Loucy (cell line): ENCODE measurements at regions not wholly inside any gene's neighbourhood (a gene's known extent, or its start where the extent isn't known, plus 50 kb on each side); places are given as distances from the start of the nearest gene placed in this dataset.
A peak's percentile ranks its signal among the peaks of the same experiment; 100 is the strongest.
"Not testable (repeated sequence)": the region's sequence is repeated elsewhere in the genome, so short reads cannot be mapped to it uniquely, and the experiment has no call there.

ENCODE experiments used
- H2AFZ ChIP-seq: fragments of 200-600 bp; sonication (generic); 2 replicates; pipeline ENCODE4 v1.6.0; 2016; ENCODE audit warnings: antibody characterized with exemption, mild to moderate bottlenecking, low read length, moderate library complexity
- H3F3A ChIP-seq: fragments of 200-600 bp; 2 replicates; pipeline ENCODE4 v1.6.0; 2016; ENCODE audit warnings: antibody characterized with exemption, low read depth, mild to moderate bottlenecking
- H3K27me3 ChIP-seq: fragments of 200-600 bp; sonication (generic); 2 replicates; pipeline ENCODE4 v1.6.1; 2014; ENCODE audit warnings: low read length, mild to moderate bottlenecking; ENCODE audit not compliant: insufficient read depth, poor library complexity, severe bottlenecking
- H3K36me3 ChIP-seq: fragments of 200-600 bp; sonication (generic); 2 replicates; pipeline ENCODE4 v1.6.1; 2016; ENCODE audit warnings: low read length; ENCODE audit not compliant: insufficient read depth
- H3K4me1 ChIP-seq: fragments of 200-600 bp; sonication (generic); 2 replicates; pipeline ENCODE4 v1.5.1; 2014; ENCODE audit warnings: low read length, mild to moderate bottlenecking; ENCODE audit not compliant: insufficient read depth, poor library complexity, severe bottlenecking
- H3K4me2 ChIP-seq: fragments of 200-600 bp; sonication (generic); 2 replicates; pipeline ENCODE4 v1.6.0; 2014; ENCODE audit warnings: antibody characterized with exemption, low read length, low read depth, mild to moderate bottlenecking; ENCODE audit not compliant: poor library complexity, severe bottlenecking
- H3K4me3 ChIP-seq: fragments of 200-600 bp; sonication (generic); 2 replicates; pipeline ENCODE4 v1.5.1; 2014; ENCODE audit warnings: low read length, mild to moderate bottlenecking, mixed read lengths; ENCODE audit not compliant: poor library complexity, severe bottlenecking
- H3K79me2 ChIP-seq: fragments of 200-600 bp; sonication (generic); 2 replicates; pipeline ENCODE4 v1.6.1; 2014; ENCODE audit warnings: low read length; ENCODE audit not compliant: insufficient read depth
- H3K9ac ChIP-seq: fragments of 200-600 bp; sonication (generic); 2 replicates; pipeline ENCODE4 v1.6.0; 2014; ENCODE audit warnings: mild to moderate bottlenecking, low read depth, low read length, moderate library complexity; ENCODE audit not compliant: poor library complexity, severe bottlenecking
- H3K9me2 ChIP-seq: fragments of 200-600 bp; sonication (generic); replicated peaks from 2 replicates; pipeline ENCODE4 v1.6.1; 2016; ENCODE audit warnings: low read depth, low read length, mixed read lengths
- H3K9me3 ChIP-seq: fragments of 200-600 bp; sonication (generic); 2 replicates; pipeline ENCODE4 v1.6.1; 2014; ENCODE audit warnings: mild to moderate bottlenecking, antibody characterized with exemption, low read length, low read depth; ENCODE audit not compliant: insufficient read depth
- H4K20me1 ChIP-seq: fragments of 200-600 bp; sonication (generic); 2 replicates; pipeline ENCODE4 v1.6.0; 2014; ENCODE audit warnings: antibody characterized with exemption, low read length, mild to moderate bottlenecking; ENCODE audit not compliant: insufficient read depth, poor library complexity, severe bottlenecking
- CTCF ChIP-seq: fragments of 200-600 bp; sonication (generic); conservative IDR thresholded peaks from 2 replicates; pipeline ENCODE4 v1.5.1; 2014; ENCODE audit warnings: mild to moderate bottlenecking, antibody characterized with exemption, low read length
- EZH2phosphoT487 ChIP-seq: fragments of 200-600 bp; IDR thresholded peaks from 2 replicates; pipeline ENCODE4 v1.6.1; 2018; ENCODE audit warnings: antibody characterized with exemption, mild to moderate bottlenecking, moderate library complexity, borderline replicate concordance

- Histone ChIP-seq H3K9ac (no peak overlapping the region), H3K4me3 (no peak overlapping the region), H3K4me2 (no peak overlapping the region), H4K20me1 (no peaks in the 10 kb centered on the region), H3K79me2 (no peaks in the 10 kb centered on the region), H2AFZ (no peak overlapping the region), H3K9me3 (no peaks in the 10 kb centered on the region), H3K9me2 (no peaks in the 10 kb centered on the region), H3K4me1 (no peaks in the 10 kb centered on the region), H3F3A (no peaks in the 10 kb centered on the region), H3K36me3 (no peaks in the 10 kb centered on the region), H3K27me3 (no peaks in the 10 kb centered on the region)
- TF ChIP-seq CTCF (no peak), EZH2phosphoT487 (no peak)
Measured at GRCh38 chr4:137738375-137738990, 206.2 kb upstream of the PCDH18 start.

GRCh38 chr4:137735561-137736104 is 203.3 kb upstream of the PCDH18 start:
- no peaks in the 10 kb centered on the region for H3K9me3 ChIP-seq
- no peaks in the 10 kb centered on the region for H3K9me2 ChIP-seq
- no peak overlapping the region for H3K4me2 ChIP-seq
- H3K27me3 ChIP-seq: no peaks in the 10 kb centered on the region
- H2AFZ ChIP-seq: no peak overlapping the region
- H3K79me2 ChIP-seq: no peaks in the 10 kb centered on the region
- TF ChIP-seq EZH2phosphoT487 (no peak), CTCF (no peak)
- no peak overlapping the region for H3K9ac ChIP-seq
- H3K4me1 ChIP-seq: no peaks in the 10 kb centered on the region
- H3K4me3 ChIP-seq: no peak overlapping the region
- H3F3A ChIP-seq: no peaks in the 10 kb centered on the region
- no peaks in the 10 kb centered on the region for H3K36me3 ChIP-seq
- H4K20me1 ChIP-seq: no peaks in the 10 kb centered on the region

GRCh38 chr4:137733174-137734141 is 201.2 kb upstream of the PCDH18 start:
- H3K9me2 ChIP-seq: not testable (repeated sequence)

More at GRCh38 chr4:137733174-137734141, 201.2 kb upstream of the PCDH18 start:
- not testable (repeated sequence) for H3K4me1 ChIP-seq, H2AFZ ChIP-seq, H3K36me3 ChIP-seq, H3F3A ChIP-seq, H3K9ac ChIP-seq, H3K27me3 ChIP-seq, H3K4me2 ChIP-seq, H3K79me2 ChIP-seq, H3K4me3 ChIP-seq, H4K20me1 ChIP-seq, H3K9me3 ChIP-seq
- peak; percentile 75 for TF ChIP-seq CTCF
